DOHH2 (cell line): ENCODE measurements at regions not wholly inside any gene's neighbourhood (a gene's known extent, or its start where the extent isn't known, plus 50 kb on each side); places are given as distances from the start of the nearest gene placed in this dataset.

Experiments
- CTCF ChIP-seq: fragments of 200-600 bp; sonication (generic); IDR thresholded peaks from one replicate; pipeline ENCODE4 v1.5.1; 2014; ENCODE audit warnings: antibody characterized with exemption, mild to moderate bottlenecking, low read depth, low read length; ENCODE audit not compliant: poor library complexity, severe bottlenecking
- EZH2phosphoT487 ChIP-seq: fragments of 200-600 bp; sonication (generic); IDR thresholded peaks from 2 replicates; pipeline ENCODE4 v1.6.1; 2017; ENCODE audit warnings: borderline replicate concordance, mild to moderate bottlenecking, antibody characterized with exemption, low read length, moderate library complexity, mixed read lengths

- no peak for TF ChIP-seq EZH2phosphoT487
- TF ChIP-seq CTCF: no peak
Measured at GRCh38 chr15:29456964-29457363, 187.3 kb upstream of the NSMCE3 start.
